ENCODE measurements at regions not wholly inside any gene's neighbourhood (a gene's known extent, or its start where the extent isn't known, plus 50 kb on each side); places are given as distances from the start of the nearest gene placed in this dataset.
"Not testable (repeated sequence)": the region's sequence is repeated elsewhere in the genome, so short reads cannot be mapped to it uniquely, and the experiment has no call there.

DNA sequence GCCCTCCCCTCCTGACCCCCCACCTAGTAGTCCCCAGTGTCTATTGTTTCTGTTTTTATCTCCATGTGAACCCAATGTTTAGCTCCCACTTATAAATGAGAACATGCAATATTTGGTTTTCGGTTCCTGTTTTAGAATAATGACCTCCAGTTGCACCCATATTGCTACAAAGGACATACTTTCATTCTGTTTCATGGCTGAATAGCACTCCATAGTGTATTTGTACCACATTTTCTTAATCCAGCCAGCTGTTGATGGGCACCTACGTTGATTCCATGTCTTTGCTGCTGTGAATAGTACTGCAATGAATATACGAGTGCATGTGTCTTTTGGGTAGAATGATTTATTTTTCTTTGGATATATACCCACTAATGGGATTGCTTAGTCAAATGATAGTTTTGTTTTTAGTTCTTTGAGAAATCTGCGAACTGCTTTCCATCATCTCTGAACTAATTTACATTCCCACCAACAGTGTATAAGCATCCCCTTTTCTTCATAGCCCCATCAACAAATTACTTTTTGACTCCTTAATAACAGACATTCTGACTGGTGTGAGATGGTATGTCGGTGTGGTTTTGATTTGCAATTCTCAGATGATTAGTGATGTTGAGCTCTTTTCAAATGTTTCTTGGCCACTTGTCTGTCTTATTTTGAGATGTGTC is 128.4 kb upstream of the PHYHIPL start:
- no peak for DNase-seq

DNA sequence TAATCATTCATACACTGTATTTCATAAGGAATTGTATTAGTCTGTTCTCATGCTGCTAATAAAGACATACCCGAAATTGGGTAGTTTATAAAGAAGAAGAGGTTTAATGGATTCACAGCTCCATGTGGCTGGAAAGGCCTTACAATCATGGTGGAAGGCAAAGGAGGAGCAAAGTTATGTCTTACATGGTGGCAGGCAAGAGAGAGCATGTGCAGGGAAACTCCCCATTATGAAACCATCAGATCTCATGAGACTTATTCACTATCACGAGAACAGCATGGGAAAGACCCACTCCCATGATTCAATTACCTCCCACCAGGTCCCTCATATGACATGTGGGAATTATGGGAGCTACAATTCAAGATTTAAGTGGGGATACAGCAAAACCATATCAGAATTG is 122.9 kb upstream of the PHYHIPL start:
- not testable (repeated sequence) for DNase-seq

DNA sequence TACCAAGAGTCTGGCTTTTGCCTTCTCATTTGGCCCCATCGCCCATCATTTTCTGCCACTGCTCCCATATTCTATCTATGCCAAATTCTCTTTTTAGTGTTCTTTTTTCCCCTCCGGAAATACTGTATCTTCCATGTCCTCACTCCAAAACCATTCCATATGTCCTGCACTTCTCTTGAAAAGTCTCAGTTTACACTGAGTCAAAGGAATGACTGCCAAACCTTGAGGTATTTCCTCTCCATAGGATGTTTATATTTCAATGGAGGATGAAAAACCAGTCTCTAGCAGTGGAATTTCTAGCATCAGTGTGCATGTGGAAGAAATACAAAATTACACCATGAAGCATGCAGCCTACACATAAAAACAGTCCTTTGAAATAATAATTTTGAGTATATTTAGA is 121.4 kb upstream of the PHYHIPL start:
- DNase-seq = no peak

DNA sequence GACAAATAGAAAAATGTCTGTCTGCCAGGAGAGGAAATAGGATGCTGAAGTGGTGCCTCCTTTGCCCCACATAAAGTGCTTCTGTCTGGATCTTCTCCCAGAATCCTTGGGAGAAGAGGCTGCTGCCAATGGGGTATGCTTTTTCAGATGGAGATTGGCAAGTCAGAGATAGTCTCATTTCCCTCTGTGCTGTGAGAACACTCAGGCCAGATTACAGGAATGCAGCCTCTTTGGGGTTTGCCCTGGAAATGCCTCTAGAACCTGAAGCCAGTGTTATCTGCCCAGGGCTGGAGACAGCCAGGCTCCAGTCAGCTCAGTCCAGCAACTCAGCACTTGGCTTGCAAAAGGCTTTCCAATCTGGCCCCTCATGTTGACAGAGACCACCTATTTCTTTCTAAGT is 119.1 kb upstream of the PHYHIPL start:
- no peak for DNase-seq

DNA sequence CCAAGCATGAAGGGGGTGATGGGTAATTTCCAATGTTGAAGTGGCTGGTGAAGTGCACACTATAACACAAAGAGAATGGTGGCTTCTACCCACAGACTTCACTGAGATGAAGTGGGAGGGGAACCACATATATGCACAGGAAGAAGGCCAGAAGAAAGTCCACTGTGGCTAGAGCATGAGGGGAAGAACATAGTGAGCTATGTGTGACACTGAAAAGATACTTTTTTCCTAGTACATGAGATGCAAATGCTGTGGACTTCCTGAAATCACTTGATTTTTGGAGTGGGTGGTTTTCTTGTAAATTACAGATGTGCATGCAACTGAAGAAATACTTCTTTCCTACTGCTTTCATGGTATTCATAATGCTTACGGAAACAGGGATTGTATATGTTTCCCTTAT is 115.6 kb upstream of the PHYHIPL start:
- DNase-seq = no peak

DNA sequence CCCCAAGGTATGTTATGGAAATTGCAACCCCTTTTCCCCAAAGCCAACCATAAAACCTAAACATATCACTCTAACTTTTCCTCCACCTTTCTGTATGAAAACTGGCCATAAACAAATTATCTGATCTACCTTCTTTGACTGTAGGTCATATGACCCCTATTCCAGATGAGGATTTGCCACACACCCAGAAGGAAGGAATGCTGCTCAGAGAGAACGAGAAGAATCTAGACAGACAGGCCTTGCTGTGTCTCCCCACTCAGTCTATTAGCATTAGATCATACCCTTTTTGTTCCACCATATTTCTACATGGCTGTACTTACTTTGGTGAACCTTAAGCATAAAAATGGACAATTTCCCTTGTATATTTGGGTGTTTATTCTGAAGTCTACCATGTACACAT is 113.0 kb upstream of the PHYHIPL start:
- DNase-seq = no peak

DNA sequence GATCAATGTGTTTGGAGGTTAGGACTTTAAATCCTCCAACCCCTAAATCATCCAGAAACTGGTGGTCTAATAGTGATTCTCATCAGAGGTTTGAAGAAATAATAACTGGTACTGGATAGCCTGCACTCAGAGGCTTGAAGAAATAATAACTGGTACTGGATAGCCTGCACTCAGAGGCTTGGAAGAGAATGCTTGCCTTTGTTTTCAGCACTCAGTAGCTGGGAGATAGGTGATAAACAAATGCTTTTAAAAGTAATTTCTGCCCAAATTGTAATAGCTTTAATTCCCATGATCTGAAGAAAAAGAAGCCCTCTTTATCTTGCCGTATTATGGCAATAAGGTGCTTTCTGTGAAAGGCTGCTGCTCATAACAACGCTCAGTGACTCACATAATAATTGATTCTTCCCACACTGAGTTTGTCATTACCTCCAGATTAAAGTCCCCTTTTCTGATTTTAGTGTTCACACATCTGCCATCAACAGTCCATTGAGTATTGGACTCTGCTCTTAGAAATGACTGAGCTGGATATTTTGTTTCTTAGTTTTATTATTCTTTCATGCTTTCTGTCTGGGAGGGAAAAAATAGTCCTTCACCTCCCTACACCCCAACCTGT is 112.3 kb upstream of the PHYHIPL start:
- no peak for DNase-seq

DNA sequence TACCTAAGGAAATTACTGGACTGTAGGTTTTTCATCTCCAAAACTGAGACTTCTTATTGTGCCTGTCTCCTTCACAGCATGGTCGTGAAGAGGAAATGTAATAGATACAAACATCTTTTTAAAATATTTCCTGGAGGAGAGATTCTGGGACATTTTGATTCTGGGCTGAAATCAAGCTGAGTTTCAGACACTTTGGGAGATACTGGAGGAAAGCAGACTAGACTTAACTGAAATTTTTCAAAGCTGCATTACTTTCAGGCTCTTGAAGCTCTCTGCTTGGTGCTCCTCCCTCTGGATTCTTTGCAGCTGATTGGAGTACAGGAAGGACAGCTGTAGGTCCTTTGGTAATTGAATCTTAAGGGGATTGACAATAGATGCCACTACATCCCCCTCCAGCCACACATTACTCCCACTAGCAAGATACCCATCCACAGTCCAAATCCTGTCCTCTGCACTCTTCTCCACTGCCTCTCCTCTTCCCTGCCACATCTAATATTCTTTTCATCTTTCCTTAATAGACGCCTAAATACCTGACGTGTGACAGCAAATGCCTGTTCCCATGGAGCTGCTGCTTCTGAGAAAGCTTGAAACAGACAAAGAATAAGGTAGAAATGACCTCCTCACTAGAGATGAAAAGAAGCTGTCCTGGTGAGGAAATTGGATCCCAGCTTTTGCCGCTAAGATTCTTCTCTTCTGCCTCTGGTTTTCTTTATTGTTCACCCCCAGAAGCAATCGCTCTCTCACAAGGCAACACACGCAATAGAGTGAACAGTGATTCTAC is 111.5 kb upstream of the PHYHIPL start:
- no peak for DNase-seq

DNA sequence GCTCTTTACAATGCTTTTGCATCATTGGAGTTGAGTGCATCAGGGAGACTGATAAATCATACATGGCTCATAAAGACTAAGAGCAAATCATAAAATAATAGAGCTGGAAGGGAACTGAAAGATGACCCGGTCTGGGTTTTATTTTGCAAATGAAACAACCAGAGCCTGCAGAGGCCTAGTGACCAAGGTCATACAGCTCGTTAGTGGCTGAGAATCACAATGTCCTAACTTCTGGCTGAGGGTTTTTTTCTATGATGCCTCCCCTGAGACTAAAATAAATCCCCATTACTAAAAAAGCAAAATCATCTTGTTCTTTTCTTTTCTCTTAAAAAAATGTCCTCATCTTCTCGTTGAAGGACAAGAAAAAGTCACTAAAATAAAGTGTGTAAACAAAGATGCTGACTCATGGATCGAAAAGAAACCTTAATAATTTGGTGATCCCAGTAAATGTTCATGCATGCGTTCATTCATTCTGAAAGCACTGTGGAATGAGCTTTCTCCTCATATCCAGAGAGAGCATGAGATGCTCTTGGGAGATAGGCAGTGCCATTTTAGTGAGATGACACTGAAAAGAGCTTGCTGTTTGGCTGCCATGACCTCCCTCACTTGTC is 107.8 kb upstream of the PHYHIPL start:
- DNase-seq = no peak

DNA sequence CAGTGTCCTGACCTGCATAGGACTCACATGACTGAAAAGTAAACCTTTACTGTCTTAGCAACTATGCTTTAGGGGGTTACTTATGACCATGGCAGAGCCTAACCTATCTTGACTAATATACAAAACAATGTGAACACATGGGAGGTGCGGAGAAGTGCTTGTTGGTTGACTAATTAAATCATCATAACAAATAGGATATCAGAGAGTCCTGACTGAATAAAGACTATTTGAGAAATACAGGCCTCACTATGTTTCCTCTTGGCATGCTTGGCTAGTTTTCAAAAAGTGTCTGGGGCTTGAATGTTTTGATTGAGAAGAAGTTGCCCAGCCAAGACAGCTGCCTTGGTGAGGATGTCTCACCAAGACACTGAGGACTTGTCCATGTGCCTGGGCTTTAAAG is 104.4 kb upstream of the PHYHIPL start:
- DNase-seq = no peak

DNA sequence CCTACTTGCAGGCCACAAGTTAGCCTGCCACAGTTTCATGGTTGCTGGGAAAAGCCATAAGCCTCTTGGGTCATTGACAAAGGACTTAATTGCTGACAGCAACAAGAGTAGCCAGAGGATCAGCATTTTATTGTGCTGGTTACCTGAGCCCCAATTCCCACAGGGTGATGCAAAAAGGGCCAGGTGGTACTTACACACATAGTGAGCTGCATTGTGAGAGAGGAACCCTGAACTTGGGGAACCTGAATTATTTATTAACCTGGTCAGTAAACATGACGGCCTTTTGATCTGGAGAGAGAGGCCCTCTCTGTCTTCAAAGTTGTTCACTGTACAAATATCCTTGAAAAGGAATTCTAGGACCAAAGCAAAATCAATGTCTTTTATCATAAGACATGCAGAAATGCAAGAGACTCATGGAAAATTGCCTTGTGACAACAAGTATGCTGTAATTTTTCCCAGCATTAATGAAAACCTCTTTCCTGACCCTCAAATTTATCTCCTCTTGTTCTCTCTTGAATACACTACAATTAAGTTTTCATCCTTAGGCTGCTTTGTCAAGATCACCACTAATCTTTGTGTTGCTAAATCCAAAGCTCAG is 102.9 kb upstream of the PHYHIPL start:
- DNase-seq = no peak

DNA sequence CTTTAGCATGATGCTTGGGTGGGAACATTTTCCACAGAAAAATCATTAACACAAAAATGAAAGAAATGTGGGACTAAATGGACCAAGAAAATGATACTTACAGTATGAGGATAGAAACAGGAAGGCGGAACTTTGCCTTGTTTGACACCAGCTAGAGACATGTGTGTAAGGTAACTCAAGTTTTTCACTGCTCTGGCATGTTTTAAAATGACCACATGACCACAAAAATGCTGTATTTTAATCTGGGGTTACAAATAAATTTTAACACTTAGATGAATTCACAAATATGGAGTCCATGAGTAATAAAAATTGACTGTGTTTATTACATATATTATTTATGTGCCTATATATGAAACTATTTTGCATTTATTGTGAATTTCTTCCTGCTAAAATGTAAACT is 100.9 kb upstream of the PHYHIPL start:
- DNase-seq = no peak

DNA sequence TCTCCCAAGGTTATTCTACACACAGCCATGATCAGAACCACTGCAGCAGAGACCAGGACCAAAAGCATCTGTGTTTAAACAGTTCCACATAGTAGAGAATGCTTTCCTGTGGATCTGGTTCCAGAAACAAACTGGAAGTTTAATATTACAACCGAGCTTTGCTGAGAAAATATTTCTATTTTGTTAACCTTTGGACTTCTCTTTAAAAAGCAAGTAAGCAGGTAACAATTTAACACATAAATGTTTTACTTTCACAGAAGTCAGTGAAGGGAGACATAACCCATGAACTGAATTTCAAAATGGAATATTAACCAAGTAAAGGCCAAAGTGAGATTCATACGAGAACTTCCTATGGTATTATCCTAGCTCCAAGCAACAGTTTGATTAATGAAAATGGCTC is 98.6 kb upstream of the PHYHIPL start:
- no peak for DNase-seq

DNA sequence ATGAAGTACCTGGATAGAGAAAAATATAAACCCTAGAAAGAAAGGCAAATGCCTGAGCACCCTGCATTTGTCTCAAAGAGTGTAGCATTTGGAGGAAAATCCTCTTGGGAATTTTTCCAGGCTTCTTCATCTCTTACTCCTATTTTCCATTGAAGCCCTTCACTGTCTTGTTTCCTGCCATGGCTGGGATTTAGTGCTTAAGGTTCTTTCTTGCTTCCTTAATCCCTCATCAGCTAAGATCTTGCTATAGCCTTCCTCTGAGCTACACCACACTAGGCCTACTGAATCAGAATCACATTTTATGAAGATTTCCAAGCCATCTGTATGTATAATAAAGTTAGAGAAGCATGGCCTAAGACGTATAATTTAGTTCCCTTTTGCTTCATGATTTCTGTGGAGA is 97.5 kb upstream of the PHYHIPL start:
- DNase-seq = no peak

DNA sequence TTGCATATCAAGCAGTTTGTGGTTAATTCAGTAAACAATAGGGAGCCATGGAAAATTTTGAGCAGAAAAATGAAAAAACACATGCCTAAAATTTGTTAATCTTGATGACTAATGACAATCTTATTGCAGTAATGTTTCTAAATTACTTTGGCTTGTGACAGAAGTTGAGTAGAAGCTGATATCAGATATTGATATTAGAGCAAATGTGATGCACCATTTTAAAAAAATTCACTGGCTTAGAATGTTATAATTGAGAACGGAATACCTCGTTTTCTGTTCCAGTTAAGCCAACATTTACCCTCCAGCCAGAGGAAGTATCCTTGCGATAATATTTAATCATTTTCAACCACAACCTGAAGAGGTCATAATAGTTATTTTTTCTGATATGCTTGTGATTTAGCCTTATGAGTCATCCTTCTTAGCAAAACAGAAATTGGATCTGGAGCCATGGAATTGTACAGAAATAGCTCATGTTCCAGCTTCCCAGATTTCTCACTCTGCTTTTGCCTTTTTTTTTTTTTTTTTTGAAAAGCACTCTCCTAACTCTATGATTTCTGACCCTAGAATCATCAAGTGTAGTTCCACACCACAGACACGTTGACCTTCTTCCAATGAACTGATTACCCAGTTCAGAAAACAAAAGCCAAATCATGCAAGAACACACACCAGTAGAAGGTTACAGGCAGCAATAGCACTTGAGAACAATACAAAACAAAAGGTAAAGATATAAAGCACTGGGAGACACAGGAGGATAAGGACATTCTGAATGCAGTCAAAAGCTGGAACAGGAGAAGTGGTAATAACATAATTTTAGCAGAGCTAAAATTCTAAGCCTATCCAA is 96.8 kb upstream of the PHYHIPL start:
- no peak for DNase-seq

DNA sequence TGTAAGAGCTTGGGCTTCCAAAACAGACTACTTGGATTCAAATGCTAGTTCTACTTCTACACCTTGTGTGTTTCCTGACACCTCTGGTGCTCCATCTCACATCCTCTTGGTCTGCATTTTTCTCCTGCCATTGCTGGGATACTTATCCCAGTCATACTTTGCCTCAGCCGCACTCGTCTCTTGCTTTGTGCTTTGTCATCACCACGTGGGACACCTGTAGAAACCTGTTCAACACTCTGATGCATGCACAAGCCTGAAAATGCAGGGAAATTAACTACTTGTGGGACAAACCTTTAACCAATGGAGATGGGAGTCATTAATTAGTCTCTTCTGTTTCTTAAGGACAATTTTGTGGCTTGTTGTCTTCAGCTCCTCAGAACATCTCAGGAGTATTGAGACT is 94.2 kb upstream of the PHYHIPL start:
- no peak for DNase-seq

DNA sequence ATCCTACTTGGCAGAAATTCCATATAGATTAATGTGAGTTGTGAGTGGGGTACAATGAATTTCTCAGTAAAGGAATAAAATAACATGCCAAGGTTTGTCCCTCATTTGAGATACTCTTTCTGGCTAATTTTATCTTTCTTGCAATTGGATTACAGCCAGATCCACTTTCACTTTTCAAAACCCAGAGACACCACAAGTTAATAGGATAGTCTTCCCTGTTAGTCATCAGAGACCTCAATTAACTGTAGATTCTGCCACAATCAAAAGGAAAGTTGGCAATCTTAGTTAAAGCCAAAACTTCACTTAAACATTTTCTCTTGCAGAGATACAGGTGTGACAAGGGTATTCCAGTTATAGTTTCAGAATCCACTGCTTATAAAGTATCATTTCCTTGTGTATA is 91.4 kb upstream of the PHYHIPL start:
- DNase-seq = no peak

DNA sequence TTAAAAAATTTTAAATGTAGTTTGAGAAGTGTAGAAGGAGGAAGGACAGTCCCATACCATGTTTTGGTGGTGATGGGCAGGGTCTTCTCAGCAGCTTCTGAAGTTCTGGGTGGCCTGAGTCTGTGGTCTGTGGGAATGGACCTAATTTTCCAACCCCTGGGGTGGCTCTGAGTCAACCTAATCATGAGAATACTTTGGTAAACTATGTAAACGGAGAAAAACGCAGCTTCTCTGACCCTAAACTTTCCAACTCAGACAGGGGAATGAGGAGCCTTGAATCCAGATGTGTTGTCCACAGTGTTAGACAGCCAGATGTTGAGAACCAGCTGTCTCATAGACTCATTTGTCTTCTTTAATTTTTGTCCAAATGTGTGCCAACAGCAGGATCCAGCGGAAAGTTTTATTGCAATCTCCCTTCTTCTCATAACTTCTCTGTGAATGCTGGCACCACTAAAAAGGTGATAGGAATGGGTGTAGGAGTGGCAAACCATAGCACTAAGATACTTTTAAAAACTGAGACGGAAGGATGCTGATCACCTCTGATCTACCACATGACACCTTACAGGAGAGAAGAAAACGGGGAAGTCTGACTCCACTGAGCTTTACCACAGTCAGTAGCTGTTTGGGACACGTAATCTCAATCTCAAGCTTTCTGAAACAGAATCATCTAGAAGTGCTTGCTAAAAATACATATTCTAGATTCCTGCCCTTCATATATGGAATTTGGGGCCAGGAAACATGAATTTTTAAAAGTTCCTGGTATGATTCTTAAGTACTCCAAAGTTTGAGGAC is 90.5 kb upstream of the PHYHIPL start:
- DNase-seq = no peak

DNA sequence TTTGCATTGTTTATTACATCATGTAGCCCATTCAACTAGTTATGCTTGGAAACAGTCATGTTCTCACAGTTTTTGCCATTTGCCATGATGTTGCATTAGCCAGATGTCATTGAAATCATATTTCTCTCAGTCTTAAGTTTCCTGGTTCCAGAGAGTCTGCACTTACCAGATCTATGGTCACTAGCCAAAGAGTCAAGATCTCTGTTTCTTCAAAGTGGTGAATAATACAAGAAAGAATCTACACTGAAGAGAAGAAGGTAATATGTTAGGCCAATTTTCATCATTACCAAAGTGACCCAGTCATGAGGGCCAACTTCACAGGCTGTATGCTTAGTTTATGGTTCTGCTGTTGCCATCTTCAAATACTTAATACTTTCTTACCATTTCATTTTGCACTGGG is 89.0 kb upstream of the PHYHIPL start:
- no peak for DNase-seq

DNA sequence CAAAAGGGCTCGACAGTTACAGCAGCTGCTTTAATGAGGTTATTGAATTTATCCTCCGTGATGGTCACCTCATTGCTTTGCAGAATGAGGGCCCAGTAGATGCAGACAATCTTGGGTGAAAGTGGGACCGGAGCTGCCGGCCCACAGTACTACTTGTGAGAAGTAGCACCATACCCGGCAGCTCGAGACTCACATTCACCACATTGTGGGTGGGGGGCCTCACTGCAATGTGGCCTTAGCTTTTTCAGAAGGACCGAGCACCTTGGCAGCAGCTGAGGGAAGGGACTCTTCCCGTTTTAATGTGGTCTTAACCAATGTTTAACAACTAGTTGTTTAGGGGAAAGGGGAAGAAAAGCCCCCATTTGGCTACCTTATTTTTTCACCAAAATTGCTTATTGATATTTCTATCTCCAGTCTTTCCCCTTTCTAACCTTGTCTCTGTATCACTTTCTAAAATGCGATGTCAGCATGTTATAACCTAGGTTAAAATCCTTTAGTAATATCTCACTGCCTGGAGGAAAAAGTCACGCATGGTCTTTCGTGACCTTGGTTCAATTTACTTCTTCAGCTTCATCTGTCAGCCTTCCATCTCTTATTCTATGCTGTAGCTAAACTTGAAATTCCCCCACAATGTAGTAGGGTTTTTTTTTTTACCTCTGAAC is 87.4 kb upstream of the PHYHIPL start:
- DNase-seq = no peak

All from NCI-H1105 (cell line).